PC-3 (cell line): ENCODE measurements at regions not wholly inside any gene's neighbourhood (a gene's known extent, or its start where the extent isn't known, plus 50 kb on each side); places are given as distances from the start of the nearest gene placed in this dataset.

Experiments used
- ATAC-seq: fragments of 200-7000 bp; cut with Tn5 transposase; 2 replicates; pipeline ENCODE4 v1.9.1; 2020; ENCODE audit warnings: mild to moderate bottlenecking, moderate library complexity
- BruUV-seq: library from RNA; stranded (reverse); fragments of 400-500 nt; replicated peaks from 2 replicates; lab custom pipeline; 2021; lab: Mats Ljungman, UMichigan
- CTCF ChIA-PET: fragments of 300-600 bp; sonication (Branson Sonifier 250); formaldehyde crosslinking; loops from one replicate; lab custom pipeline; 2022; ENCODE audit warnings: antibody characterized with exemption; lab: Charles Lee
- POLR2A ChIA-PET: fragments of 300-600 bp; sonication (Branson Sonifier 250); formaldehyde crosslinking; loops from one replicate; lab custom pipeline; 2022; ENCODE audit warnings: antibody characterized with exemption; ENCODE audit not compliant: unreplicated experiment; lab: Charles Lee
- DNase-seq: peaks from one replicate; pipeline ENCODE4 v3.0.0-alpha.2; 2015
- H2AFZ ChIP-seq: fragments of 300-600 bp; sonication (generic); 2 replicates; pipeline ENCODE4 v1.6.0; 2016; ENCODE audit warnings: antibody characterized with exemption, low read length
- H3F3A ChIP-seq: fragments of 300-600 bp; sonication (generic); one replicate; pipeline ENCODE4 v1.6.0; 2017; ENCODE audit warnings: antibody characterized with exemption, low read length, control low read depth, mild to moderate bottlenecking; ENCODE audit not compliant: unreplicated experiment
- H3K27ac ChIP-seq: fragments of 300-600 bp; sonication (generic); 2 replicates; pipeline ENCODE4 v1.5.1; 2016; ENCODE audit warnings: mild to moderate bottlenecking, low read length
- H3K27me3 ChIP-seq: fragments of 300-600 bp; sonication (generic); 2 replicates; pipeline ENCODE4 v1.6.1; 2016; ENCODE audit warnings: low read length, mixed read lengths
- H3K36me3 ChIP-seq: fragments of 300-600 bp; sonication (generic); 2 replicates; pipeline ENCODE4 v1.6.1; 2016; ENCODE audit warnings: low read depth, mixed run types, low read length, mixed read lengths
- H3K4me1 ChIP-seq: fragments of 300-600 bp; sonication (generic); 2 replicates; pipeline ENCODE4 v1.5.1; 2016; ENCODE audit warnings: low read length; ENCODE audit not compliant: insufficient read depth
- H3K4me2 ChIP-seq: fragments of 300-600 bp; sonication (generic); 2 replicates; pipeline ENCODE4 v1.6.0; 2016; ENCODE audit warnings: low read length
- H3K4me3 ChIP-seq: fragments of 300-600 bp; sonication (generic); 2 replicates; pipeline ENCODE4 v1.5.1; 2016; ENCODE audit warnings: mild to moderate bottlenecking, low read length, mixed read lengths
- H3K79me2 ChIP-seq: fragments of 300-600 bp; sonication (generic); 2 replicates; pipeline ENCODE4 v1.6.1; 2017; ENCODE audit warnings: low read length, mixed read lengths
- H3K9ac ChIP-seq: fragments of 300-600 bp; sonication (generic); 2 replicates; pipeline ENCODE4 v1.6.0; 2016; ENCODE audit warnings: mild to moderate bottlenecking, low read length
- H3K9me2 ChIP-seq: fragments of 300-600 bp; sonication (generic); replicated peaks from 2 replicates; pipeline ENCODE4 v1.6.1; 2016; ENCODE audit warnings: mixed run types, low read length, mixed read lengths
- H3K9me3 ChIP-seq: fragments of 300-600 bp; sonication (generic); 2 replicates; pipeline ENCODE4 v1.6.1; 2016; ENCODE audit warnings: low read length, mixed read lengths
- H4K20me1 ChIP-seq: fragments of 300-600 bp; sonication (generic); 2 replicates; pipeline ENCODE4 v1.6.1; 2016; ENCODE audit warnings: low read length, mixed read lengths
- EZH2 ChIP-seq: fragments of 300-600 bp; sonication (generic); IDR thresholded peaks from one replicate; pipeline ENCODE4 v1.6.1; 2017; ENCODE audit warnings: antibody characterized with exemption, mild to moderate bottlenecking, low read length; ENCODE audit not compliant: unreplicated experiment
- EZH2phosphoT487 ChIP-seq: fragments of 300-600 bp; sonication (generic); IDR thresholded peaks from 2 replicates; pipeline ENCODE4 v1.6.1; 2018; ENCODE audit warnings: mild to moderate bottlenecking, antibody characterized with exemption, low read length, borderline replicate concordance
- intact Hi-C: fragments of 100-400 bp; cut with micrococcal nuclease; formaldehyde crosslinking; loops from 2 replicates; pipeline ENCODE4 v1.9.0; 2023
- TF ChIP-seq, protein P1 (sequence below): fragments of 300-600 bp; sonication (generic); conservative IDR thresholded peaks from 2 replicates; pipeline ENCODE4 v1.5.1; 2017; ENCODE audit warnings: antibody characterized with exemption, low read depth, mild to moderate bottlenecking, low read length

DNA sequence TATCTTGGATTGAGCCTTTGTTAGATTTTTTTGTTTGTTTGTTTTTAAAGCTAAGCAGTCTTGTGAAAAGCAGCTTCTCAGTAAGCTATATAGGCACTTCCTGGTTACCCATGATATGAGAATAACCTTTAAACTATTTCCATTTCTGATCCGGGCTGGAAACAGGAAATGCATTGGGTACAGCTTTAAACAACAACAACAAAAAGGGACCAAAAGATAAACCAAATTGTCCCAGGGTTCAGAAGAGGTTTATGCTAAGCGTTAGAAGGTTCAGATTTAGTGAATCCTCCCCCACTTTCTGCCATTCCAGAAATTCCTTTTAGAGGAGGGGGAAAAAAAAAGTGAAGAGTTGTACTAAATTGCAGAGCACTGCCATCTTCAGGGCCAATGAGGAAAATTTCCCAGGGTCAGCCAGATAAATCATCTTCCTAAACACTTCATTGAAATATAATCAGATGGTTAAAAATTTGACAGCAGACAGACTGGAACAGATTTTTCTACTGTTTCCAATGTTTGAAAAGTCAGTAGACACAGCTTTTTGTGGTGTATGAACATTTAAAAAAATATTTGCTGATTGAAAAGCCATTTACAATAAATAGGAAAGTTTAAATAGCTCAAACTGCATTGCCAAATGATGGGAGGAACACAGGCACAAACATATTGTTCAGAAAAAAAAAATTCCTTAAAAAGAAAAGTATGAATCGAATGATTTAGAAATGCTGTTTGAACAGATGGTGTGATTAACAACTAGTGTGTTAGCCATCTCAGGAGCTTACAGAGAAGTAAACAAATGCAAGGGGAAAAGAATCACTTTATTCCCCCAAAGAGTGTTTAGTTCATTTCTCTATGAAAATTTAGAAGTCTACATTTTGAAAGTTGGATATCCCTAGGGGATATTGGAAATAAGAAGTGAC lies 189.9 kb upstream of the TANK start:
- ChIA-PET CTCF (interaction anchor here (0.5 to 1.3 kb wide), 14 partner anchors 431 to 879 kb away, joined by 3 to 16 read pairs (median 6); no protein-coding TSS in a partner anchor), POLR2A (interaction anchor here (0.5 to 0.7 kb wide), 2 partner anchors 687 to 691 kb away, joined by 5 to 6 read pairs; no protein-coding TSS in a partner anchor)
- Histone ChIP-seq H3K4me2 (peak overlapping the region; percentile 66), H3K9me2 (no peaks in the 10 kb centered on the region), H2AFZ (peak overlapping the region; percentile 78), H3K4me1 (peaks cover 11% of the 10 kb centered on the region), H3K36me3 (no peaks in the 10 kb centered on the region), H3K27ac (peak overlapping the region; percentile 65), H3F3A (no peaks in the 10 kb centered on the region), H3K79me2 (no peaks in the 10 kb centered on the region), H3K27me3 (no peaks in the 10 kb centered on the region), H3K9me3 (no peaks in the 10 kb centered on the region), H3K9ac (peak overlapping the region; percentile 25), H3K4me3 (peak overlapping the region; percentile 26; the same call in 1 of the 2 replicates), H4K20me1 (no peaks in the 10 kb centered on the region)
- intact Hi-C loops: loop anchor here (1.0 to 5.0 kb wide), 6 partner anchors 304 to 646 kb away; partner anchors contain the start of gene RBMS1
- TF ChIP-seq, protein P1, sequence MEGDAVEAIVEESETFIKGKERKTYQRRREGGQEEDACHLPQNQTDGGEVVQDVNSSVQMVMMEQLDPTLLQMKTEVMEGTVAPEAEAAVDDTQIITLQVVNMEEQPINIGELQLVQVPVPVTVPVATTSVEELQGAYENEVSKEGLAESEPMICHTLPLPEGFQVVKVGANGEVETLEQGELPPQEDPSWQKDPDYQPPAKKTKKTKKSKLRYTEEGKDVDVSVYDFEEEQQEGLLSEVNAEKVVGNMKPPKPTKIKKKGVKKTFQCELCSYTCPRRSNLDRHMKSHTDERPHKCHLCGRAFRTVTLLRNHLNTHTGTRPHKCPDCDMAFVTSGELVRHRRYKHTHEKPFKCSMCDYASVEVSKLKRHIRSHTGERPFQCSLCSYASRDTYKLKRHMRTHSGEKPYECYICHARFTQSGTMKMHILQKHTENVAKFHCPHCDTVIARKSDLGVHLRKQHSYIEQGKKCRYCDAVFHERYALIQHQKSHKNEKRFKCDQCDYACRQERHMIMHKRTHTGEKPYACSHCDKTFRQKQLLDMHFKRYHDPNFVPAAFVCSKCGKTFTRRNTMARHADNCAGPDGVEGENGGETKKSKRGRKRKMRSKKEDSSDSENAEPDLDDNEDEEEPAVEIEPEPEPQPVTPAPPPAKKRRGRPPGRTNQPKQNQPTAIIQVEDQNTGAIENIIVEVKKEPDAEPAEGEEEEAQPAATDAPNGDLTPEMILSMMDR: peak; percentile 94
- TF ChIP-seq EZH2 (no peak), EZH2phosphoT487 (no peak)
- BruUV-seq: no TSS peak
- ATAC-seq: peak; percentile 70
- DNase-seq: peak; percentile 87

DNA sequence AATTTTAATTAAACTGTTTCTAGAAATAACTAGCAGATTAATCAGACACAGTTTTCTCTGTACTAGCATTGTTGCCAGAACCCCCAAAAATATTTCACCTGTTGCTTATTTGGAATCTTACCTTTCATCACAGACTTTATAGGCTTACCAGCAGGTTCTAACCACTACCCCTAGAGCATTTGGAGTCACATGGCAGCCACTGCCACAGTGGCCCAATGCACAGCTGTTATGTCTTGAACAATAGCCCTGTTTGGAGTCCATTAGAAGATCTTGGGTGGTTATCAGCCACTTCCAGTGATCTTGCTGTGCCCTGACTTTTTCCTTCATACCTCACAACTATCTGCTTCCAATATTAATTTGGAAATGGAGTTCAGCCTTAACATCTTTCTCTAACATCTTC lies 186.2 kb upstream of the TANK start:
- BruUV-seq: no TSS peak
- H3K4me2 ChIP-seq: no peak overlapping the region
- no peaks in the 10 kb centered on the region for H3K9me3 ChIP-seq
- no peak overlapping the region for H3K9ac ChIP-seq
- H3K27me3 ChIP-seq: no peaks in the 10 kb centered on the region
- DNase-seq (no peak), ATAC-seq (no peak)
- H2AFZ ChIP-seq: no peak overlapping the region
- POLR2A ChIA-PET: no interaction called here
- no peaks in the 10 kb centered on the region for H3F3A ChIP-seq
- no peaks in the 10 kb centered on the region for H3K36me3 ChIP-seq
- H4K20me1 ChIP-seq: no peaks in the 10 kb centered on the region
- intact Hi-C loops: loop anchor here (5.0 kb wide), 2 partner anchors 382 to 482 kb away; partner anchors contain the start of gene RBMS1
- TF ChIP-seq, protein P1: no peak
- TF ChIP-seq EZH2 (no peak), EZH2phosphoT487 (no peak)
- CTCF ChIA-PET: no interaction called here
- H3K27ac ChIP-seq: no peak overlapping the region
- no peaks in the 10 kb centered on the region for H3K9me2 ChIP-seq
- no peak overlapping the region for H3K4me3 ChIP-seq
- peaks cover 11% of the 10 kb centered on the region for H3K4me1 ChIP-seq
- no peaks in the 10 kb centered on the region for H3K79me2 ChIP-seq
